GM12872 (cell line): ENCODE measurements at regions not wholly inside any gene's neighbourhood (a gene's known extent, or its start where the extent isn't known, plus 50 kb on each side); places are given as distances from the start of the nearest gene placed in this dataset.

Experiments used
- CTCF ChIP-seq: IDR thresholded peaks from 3 replicates; pipeline ENCODE4 v1.5.1; 2011; ENCODE audit warnings: low read depth, mild to moderate bottlenecking, low read length, moderate library complexity; ENCODE audit not compliant: insufficient read depth

GRCh38 chr20:29044239-29044638, 2213.2 kb upstream of the DEFB115 start:
- peak; percentile 9; the same call in 1 of the 3 replicates for TF ChIP-seq CTCF

GRCh38 chr20:29057866-29058484, 2199.5 kb upstream of the DEFB115 start:
- TF ChIP-seq CTCF: peak; percentile 55

DNA sequence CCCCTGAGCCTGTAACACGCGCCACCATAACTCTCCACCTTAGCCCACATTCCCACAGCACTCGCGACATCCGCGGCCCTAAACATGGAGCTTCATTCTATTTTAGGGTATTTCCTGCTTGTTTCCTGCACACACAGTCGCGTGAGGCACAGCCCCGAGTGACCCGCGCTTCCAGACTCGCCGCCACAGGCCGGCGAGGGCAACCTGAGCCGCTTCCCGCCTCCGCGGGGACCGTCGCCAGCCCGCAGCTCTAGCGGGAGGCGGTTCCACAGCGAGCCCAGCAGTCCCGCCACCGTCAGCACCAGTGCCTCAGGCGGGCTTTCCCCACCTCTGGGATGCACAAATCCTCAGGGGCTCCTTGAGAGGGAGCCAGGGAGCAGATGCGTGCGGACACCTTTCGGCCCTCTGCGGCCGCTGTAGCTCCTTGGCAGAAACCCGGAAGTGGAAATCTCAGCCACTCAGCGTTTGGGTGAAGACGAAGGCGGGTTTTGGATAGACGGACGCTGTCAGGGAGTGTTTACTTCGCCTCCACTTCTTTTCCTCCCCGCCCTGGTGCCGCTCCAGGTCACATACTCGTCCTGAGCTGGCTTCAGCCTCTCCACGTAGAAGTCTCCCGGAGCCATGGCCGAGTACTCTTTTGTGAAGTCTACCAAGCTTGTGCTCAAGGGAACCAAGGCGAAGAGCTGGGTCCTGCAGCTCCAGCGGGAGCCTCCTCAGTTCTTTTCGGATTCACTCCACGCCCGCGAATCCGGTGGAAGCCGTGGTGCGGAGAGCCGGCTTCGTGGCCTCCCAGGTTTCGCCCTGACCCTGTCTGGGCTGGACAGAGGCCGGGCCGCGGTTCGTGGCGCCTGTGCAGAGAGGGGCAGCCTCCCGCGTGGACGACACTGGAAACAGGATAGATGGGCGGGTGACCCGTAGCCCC, 2177.4 kb upstream of the DEFB115 start:
- no peak for TF ChIP-seq CTCF

DNA sequence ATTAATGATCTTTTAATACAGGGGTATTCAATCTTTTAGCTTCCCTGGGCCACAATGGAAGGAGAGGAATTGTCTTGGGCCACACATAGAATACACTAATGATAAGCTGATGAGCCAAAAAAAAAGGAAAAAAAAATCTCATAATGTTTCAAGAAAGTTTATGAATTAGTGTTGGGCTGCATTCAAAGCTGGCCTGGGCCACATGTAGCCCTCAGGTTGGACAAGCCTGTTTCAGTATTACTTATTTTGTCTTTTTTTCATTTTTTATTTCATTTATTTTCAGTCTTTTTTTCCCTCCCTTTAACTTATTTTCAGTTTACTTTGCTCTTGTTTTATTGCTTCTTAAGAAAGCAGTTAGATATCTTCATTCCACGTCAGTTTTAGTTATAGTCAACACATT, 2171.8 kb upstream of the DEFB115 start:
- TF ChIP-seq CTCF: no peak

GRCh38 chr20:29086938-29087337, 2170.5 kb upstream of the DEFB115 start:
- TF ChIP-seq CTCF: no peak

GRCh38 chr20:29119141-29119540, 2138.3 kb upstream of the DEFB115 start:
- no peak for TF ChIP-seq CTCF

- TF ChIP-seq CTCF: no peak
These were observed 2133.6 kb upstream of the DEFB115 start for GRCh38 chr20:29123861-29124260.
